ENCODE measurements at regions not wholly inside any gene's neighbourhood (a gene's known extent, or its start where the extent isn't known, plus 50 kb on each side); places are given as distances from the start of the nearest gene placed in this dataset.

DNA sequence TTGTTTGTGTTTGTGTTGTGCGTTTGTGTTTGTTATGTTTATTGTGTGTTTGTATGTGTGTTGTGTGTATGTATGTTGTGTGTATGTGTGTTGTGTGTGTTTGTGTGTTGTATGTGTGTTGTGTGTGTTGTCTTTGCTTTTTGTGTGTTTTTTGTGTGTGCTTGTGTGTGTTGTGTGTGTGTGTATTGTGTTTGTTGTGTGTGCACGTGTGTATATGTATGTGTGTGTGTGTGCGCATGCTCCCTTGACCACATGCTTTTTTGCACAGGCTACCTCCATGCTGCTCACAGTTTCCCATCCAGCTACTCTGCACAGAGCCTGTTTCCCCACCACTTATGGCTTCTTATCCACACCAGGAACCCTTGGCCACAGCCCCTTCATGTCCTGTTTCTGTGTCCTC lies 720.0 kb upstream of the ADAMTS16 start:
- no peak for DNase-seq

DNA sequence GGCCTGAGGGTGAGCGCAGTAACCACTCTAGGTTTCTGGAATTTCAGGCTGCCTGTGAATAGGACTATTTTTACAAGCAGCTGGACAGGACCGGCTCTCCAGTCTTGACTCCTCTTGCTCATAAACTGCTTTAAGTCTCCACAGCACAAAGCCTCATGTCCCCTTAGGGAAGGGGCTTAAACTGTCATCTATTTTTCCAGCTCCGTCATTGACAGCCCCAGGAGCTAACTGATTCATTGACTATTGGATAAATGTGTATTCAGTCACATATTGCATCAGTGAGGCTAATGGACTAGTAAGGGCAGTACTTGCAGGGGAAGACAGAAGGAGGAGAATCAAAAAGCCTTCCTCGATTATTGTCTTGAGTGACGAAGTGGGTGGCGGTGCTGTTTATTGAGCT lies 719.4 kb upstream of the ADAMTS16 start:
- DNase-seq = no peak

DNA sequence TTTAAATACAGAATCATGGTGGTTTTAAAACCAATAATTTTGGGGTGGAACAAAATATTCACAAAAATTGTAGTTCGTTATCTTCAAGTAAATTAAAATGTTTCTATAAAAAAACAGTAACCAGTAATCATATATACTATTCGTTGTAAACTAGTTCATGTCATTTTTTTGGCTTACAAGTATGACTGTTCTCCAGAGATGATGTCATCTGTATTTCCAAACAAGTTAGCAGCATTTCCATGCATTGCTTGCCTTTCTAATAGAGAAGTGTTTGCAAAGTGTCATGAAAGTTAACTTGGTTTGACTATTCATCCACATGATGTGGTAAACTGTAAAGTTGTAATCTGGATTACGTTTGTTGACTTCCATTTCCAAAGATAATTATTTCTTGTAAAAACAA lies 717.9 kb upstream of the ADAMTS16 start:
- no peak for DNase-seq

DNA sequence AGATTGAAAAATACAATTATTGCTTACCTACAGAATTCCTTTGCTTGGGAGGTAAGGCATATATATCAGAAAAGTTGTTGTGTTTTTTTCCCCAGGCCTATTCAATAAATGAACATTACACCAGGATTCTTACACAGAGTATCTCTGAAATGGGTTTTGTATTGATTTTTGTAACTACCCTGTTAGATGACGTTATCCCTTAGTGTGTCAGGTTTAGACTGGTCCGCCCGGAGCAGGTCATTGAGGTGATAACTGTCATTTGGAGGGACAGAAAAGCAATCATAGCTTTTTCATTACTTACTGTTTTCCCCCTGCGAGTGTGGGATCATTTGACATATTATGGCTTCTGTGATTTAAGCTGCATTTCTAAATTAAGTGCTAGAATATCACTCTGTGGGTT lies 715.2 kb upstream of the ADAMTS16 start:
- DNase-seq = no peak

DNA sequence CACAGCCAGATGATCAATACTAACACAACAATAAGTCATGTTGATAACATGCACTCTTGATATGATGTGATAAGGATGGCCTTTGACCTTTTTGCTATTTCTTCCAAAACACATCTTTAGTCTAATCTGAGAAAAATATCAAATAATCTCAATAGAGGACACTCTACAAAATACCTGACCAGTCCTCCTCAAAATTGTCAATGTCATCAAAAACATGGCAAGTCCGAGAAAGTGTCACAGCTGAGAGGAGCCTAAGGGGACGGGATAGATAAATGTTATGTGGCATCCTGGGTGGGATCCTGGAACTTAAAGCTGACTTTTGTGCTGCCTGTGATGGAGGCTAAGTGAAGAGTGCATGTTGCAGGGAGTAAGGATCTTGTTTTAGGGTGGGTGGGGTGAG lies 699.6 kb upstream of the ADAMTS16 start:
- DNase-seq = no peak

DNA sequence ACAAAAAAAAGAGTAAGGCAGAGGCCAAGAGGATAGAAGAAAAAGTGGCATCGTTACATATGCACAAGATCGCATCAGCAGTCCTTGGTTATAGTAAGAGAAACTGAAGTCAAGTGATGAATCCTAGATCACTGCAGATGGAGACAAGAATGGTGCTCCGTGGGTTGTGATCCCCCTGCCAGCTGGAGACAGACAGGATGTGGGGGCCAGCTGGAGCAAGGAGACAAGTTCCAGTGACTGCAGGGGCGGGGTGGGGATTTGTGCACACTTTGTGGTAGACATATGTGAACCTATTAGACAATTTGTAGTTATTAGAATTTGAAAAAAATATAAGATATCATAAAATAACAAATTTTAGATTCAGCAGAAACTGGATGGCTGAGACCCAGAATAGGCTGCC lies 697.9 kb upstream of the ADAMTS16 start:
- DNase-seq = no peak

DNA sequence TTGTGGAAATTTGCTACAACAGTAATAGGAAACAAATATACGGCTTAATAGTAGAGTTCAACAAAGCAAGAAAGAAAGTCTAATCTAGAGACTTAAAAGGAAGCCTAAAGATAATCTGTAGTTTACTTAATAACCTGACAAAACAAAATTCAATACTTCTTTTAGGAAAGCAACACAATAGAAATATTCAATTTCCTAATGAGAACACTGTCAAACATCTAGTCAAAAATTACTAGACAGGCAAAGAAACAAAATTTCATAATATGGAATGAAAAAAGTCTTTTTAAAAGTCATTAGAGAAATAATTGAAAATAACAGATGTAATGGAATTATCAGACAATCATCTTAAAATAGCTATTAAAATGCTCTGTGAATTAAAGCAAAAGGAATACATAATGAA lies 692.5 kb upstream of the ADAMTS16 start:
- no peak for DNase-seq

DNA sequence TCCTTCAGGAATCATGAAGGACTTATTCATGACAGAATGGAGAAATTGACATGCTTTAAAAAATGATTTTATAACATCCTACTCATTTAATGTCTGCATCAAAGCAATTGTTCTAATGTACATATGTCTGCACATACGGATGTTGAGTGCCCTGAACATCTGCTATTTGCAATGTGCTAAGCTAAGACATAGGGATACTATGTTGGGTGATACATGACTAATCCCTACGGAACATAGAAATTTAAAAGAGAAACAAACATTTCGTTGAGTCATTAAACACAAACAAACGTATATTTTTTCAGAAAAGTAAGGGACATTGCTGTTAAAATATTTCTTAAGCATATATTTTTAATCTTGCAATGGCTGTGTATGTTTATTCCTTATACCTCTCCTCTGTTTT lies 686.5 kb upstream of the ADAMTS16 start:
- no peak for DNase-seq

DNA sequence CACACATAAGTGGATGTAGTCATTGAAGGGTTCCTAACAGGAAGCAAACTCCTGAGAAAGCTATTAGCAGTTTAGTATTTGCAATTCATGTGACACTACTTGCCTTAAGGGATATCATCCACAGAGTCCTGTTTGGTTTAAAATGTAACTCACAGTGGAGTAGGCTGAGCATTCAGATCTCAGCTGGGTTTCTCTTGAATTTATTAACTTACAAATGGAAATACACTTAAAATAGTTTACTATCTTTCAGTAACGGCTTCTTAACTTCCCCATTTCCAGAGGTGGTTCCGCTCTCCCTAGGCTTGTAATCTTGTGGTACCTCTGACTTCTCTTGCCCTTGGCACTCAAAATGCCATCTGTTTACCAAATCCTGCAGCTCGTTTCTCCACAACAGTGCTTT lies 660.7 kb upstream of the ADAMTS16 start:
- no peak for DNase-seq

DNA sequence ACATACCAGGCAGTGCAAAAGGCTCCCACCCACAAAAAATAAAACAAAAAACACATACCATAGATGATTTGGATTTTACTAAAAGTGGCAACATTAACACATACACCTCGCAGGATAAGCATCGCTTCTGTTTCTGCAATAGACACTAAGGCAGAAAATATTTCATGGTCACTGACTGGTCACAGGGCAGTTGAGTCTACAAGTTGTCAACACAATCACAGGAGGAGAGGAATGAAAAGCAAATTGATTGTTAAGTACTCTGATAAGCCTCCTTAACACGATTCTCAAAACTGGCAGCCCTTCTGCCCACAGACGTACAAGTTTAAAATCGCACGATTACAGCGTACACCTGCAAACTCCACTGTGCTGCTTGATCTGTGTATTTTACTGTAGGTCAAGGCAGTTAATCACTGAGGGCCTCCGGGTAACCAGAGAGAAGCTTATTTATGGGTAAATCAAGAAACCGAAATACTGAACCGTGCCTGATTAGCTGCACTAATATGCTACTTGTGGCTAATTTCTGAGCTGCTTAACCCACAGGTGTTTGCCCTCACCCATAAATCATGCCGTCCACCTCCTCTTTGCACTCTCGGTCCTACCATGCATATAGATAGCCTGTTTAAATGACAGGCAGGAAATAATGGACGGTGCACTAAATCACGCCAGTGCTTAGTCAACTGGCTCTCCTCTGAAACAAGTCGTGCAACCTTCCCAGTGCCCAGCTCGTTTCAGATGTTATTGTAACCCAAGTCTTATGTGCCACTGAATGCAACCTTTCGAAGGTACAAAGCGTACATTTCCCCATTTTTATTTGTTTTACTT lies 659.4 kb upstream of the ADAMTS16 start:
- DNase-seq = no peak

DNA sequence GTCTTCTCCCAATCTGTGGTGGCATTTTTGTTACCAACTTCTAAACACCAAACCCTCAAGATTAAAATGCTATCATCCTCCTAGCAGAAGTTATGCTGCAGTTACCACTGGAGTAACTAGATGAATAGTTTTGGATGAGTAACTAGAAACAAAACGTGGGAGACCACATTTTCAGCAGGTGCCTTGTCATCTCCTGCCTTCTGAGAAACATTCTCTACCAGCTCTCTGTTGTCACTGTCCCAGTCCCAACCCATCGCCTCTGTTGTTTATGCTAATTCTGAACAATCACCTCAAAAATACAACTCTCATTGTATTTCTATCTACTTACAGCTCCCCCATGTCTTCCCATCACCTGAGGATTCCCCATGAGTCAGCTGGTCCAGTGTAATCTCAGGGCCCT lies 652.5 kb upstream of the ADAMTS16 start:
- no peak for DNase-seq

DNA sequence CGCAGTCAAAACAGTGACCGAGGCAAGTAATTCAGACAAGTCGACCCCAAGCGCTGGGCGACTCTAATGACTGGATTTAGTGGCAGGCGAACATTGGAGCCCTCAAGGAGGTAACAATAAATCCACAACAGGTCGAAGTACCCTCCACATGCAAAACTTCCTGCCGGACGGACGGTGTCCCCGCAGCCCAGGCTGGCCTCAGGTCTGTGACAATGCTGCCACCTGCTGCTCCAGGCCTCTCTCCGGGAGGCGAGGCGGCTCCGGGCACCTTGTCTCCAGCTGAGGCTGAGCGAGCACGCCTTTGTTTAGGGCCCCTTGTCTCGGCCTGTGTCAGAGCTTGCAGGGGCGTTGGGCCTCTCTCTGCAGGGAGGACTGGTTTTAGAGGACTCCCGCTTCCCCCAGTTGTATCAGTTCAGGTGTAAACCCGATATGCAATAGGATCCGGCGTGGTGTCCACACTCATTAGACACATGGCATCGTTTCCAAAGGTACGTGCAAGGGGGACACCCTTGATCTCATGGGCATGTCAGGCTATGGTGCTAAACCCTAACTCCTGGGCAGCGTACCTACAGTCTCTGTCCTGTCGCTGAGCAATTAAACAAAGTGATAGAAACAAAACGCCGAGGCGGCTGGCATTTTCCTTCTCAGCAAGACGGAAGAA lies 628.0 kb upstream of the ADAMTS16 start:
- DNase-seq = no peak

DNA sequence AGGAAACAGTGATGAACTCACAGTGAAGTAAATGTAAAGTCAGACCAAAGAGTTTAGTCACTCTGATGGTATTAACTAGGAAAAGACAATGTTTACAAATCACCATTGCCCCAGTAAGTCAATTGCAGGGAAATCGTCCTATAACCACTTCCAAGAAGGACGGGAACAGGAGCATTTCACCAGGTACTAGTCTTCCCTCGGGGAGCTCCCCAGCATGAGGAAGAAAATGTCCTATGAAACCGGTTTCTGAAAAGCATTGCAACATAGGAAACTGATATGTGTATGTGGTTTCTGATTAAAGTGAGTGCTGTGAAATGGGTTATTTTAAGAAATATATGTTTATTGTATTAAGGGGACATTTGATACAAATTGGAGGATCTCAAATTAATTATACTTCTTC lies 626.7 kb upstream of the ADAMTS16 start:
- no peak for DNase-seq

DNA sequence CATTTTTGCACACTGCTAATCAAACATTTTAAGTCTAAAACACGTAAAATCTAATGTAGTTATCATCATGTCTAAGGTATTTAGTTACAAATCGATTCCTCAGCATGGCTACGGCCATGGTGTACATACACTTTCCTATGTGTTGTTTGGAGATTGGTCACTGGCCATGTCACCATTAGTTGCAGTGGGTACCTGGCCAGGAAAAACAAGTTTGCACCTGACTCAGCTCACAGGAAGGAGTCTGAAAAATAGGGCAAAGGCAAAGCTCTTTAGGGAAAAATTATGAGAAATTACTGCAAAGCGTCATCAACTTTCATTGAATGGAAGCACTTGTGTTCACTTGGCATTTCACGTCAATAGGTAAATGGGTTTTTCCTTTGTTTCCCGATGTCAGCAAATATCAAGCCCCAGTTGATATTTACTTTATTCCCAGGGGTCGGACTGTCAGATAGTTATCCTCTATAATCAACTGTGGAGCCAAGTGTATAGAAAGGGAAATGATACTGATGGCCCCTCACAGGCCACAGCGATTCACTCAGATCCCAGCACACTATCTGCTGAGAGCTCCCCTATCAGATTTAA lies 626.0 kb upstream of the ADAMTS16 start:
- DNase-seq = no peak

DNA sequence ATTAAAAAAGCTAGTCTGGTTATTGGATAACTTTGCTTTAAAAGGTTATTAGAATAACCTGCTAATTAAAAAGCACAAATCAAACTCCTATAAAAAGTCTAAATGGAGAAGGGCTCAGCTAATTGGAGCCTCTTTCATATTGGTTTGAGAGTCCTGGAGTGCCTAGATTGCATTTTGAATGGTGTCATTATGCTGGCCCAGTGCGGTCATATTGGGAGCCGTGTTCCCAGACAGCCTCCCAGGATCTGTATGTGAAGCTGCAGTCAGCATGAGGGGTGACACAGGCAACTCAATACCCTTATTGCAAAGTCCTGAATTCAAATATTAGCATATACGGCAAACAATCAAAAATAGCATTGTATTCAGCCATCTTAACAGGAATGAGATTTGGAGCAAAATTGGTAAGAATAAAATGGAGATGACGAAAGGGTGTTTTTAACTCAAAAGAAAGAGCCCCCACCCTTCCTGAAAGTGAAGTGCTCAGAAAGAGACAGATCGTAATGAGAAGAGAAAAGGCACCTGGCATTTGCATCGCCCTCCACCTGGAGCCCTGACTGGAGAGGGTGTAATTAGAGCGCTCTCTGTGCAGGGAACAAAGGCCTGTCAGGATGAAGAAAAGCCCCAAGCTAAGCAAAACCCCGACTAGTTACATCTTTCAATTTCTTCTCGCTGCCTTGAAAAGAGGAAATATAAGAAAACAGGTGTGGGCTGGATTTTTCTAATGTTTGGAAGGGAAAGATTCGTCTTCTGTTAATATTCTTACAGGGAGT lies 621.0 kb upstream of the ADAMTS16 start:
- no peak for DNase-seq

DNA sequence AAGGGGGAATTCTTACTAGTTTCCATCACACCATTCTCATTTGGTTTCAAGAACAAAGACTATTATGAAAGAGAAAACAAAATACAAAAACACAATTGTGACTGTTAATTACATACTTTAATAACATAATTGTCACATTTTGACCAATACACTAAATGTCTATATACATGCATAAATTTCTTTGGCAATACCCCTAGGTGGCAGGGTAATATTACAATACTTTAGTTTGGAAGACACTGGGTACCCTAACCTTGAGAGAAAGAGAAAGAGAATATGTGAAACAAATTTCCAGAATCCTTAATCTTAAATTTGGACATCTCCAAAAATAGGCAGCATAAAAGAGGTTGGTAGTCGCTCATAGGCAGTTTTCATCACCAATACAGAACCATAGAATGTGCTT lies 619.6 kb upstream of the ADAMTS16 start:
- no peak for DNase-seq

DNA sequence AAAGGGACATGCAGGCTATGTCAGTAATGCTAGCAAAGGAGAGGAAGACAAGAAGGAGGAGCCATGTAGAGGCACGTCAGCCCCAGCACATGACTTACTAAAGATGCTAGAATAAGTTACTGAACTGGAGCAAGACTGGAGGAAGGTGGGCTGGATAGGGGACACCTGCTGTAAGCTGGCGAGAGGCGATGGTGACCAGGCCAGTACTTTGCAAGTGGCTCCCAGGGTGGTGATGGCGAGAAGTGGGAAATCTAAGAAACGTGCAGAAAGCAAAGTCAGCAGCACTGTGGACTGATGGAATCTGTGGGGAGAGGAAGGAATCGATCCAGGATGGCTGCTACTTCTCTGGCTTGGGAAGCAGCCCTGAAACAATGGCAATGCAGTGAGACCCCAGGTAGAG lies 617.1 kb upstream of the ADAMTS16 start:
- DNase-seq = no peak

DNA sequence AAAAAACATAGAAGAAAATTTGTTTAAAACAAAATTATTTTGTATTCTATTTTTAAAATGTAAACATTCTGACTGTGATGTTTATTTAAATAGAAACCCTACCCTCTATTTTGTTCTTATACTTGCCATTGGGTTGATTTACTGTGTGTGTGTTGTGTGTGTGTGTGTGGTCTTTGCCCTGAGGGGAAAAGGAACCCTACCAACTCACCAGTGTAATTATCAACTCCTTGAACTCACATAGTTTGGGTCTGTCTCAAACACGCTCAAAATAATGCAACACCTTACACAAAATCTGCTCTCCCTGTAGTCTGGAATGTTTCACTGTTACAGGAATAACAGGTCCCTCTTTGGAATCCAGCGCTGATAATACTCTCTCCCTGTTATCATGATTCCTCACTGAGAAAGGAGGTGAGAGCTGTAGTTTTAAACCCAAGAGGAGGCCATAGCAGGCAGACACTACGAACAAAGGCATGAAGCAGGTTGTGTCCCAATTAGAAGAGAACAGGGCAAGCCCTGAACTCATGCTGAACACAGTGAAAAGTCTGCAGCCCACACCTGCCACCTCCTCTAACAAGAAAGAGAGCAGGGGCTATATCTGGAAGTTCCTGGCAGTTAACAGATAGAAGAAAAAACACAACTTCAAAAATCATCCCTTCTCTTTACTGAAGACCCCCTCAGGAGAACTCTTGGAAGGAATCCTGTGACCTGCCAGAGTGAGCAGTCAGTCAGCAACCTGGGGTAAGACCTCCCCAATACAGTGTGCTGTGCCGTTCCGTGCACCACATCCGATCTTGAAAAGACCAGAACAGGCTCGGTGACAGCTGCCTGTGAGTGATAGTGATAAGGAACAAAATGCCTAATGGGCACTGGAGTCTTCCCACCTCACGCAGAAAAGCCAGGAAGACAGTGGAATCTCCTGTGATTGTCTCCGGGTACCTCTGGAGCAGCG lies 608.1 kb upstream of the ADAMTS16 start:
- DNase-seq = no peak

DNA sequence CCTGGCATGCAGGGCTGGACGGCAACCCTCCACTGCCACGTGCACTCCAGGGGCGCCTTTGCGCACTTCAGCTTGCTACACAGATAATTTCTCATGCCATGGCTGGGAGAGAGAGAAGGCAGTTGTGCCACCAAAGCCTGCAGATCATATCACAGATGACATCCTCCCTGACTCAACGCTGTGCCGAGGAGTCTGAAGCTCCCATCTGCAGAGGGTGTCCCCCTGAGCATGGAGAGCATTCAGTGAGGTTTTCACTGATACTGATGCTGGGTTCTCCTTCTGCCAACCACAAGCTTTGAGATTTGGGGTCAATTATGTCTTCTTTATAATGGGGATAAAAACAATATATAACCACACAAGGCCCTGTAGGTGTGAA lies 607.4 kb upstream of the ADAMTS16 start:
- no peak for DNase-seq

DNA sequence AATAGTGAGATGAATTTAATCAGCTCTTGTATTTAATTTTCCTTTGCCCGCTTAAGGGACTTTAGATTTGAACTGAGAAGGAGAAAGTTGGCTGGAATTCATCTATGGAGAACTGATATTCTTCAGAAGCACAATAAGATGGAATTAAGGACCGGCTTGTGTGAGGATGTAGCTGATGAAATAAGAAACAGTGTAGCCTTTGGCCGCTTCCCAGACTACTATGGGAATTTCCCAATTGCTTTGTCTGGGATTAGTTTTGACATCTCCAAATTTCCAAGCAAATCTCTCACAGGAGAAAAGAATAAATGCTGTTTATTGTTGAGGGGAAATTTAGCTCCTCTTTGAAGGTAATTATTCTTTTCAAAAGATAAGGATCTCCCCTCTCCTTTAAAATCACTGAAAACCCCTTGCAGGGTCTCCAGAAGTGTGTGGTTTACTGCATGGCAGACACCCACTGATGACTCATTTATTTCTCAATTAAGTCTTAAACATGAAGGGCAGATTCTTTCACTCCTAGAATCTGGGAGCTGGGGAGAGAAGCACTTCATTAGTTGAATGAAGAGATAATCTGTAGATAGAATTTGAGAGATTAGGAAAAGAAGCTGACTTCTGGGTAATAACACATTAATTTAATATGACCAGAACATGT lies 606.5 kb upstream of the ADAMTS16 start:
- no peak for DNase-seq

DNA sequence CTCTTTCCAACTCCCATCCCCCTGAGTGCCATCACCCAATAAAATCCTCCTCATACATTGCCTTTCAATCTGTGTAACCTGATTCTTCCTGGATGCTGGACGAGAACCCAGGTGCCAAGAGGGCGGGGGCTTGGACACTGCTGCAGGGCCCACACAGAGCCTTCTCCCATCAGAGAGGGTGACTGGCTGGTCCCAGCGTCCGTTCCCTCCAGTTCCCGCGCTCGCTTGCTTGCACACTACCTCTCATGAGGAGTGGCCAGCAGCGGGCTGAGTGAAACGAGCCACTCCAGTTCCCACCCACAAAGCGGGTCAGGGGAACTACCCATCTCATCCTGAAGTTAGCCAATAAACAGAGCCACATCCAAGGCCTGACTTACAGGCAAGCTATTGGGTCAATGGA lies 602.6 kb upstream of the ADAMTS16 start:
- no peak for DNase-seq
